ENCODE measurements at regions not wholly inside any gene's neighbourhood (a gene's known extent, or its start where the extent isn't known, plus 50 kb on each side); places are given as distances from the start of the nearest gene placed in this dataset.

- no peak for DNase-seq
- Mint-ChIP-seq H3K27me3 (ENCODE audit: low read depth) (no peaks in the 10 kb centered on the region), H3K36me3 (ENCODE audit: low read depth) (peaks cover 39% of the 10 kb centered on the region), H3K9me3 (ENCODE audit: insufficient read depth) (no peaks in the 10 kb centered on the region), H3K4me1 (ENCODE audit: low read depth) (peaks cover 69% of the 10 kb centered on the region), H3K27ac (peak overlapping the region; percentile 99), H3K4me3 (peak overlapping the region; percentile 68)
- no peak for ATAC-seq
- ChIA-PET POLR2A (no interaction called here), CTCF (interaction anchor here (1.3 to 2.5 kb wide), 3 partner anchors 14 to 69 kb away, joined by 3 to 7 read pairs (median 6); no protein-coding TSS in a partner anchor)
Observed at GRCh38 chr3:59450437-59450836, 400.6 kb upstream of the CFAP20DC start.

GRCh38 chr3:59446775-59447465 is 397.1 kb upstream of the CFAP20DC start:
- peak overlapping the region; percentile 48 for H3K27ac Mint-ChIP-seq
- ATAC-seq (no peak), DNase-seq (no peak)
- H3K4me3 Mint-ChIP-seq = no peak overlapping the region
- H3K9me3 Mint-ChIP-seq (ENCODE audit: insufficient read depth) = no peaks in the 10 kb centered on the region
- no peaks in the 10 kb centered on the region for H3K27me3 Mint-ChIP-seq (ENCODE audit: low read depth)
- peaks cover 73% of the 10 kb centered on the region for H3K4me1 Mint-ChIP-seq (ENCODE audit: low read depth)
- H3K36me3 Mint-ChIP-seq (ENCODE audit: low read depth) = peaks cover 27% of the 10 kb centered on the region
- ChIA-PET POLR2A (no interaction called here), CTCF (no interaction called here)

- no peak overlapping the region for H3K27ac Mint-ChIP-seq
- no peaks in the 10 kb centered on the region for H3K9me3 Mint-ChIP-seq (ENCODE audit: insufficient read depth)
- H3K36me3 Mint-ChIP-seq (ENCODE audit: low read depth) = peaks cover 9% of the 10 kb centered on the region
- CTCF ChIA-PET = interaction anchor here (1.1 to 2.1 kb wide), 5 partner anchors 12 to 131 kb away, joined by 3 to 10 read pairs (median 6); no protein-coding TSS in a partner anchor
- no peak for DNase-seq
- peaks cover 50% of the 10 kb centered on the region for H3K4me1 Mint-ChIP-seq (ENCODE audit: low read depth)
- POLR2A ChIA-PET = interaction anchor here (0.8 to 1.2 kb wide), 2 partner anchors 12 to 60 kb away, joined by 3 read pairs; no protein-coding TSS in a partner anchor
- H3K4me3 Mint-ChIP-seq = no peak overlapping the region
- ATAC-seq = no peak
- H3K27me3 Mint-ChIP-seq (ENCODE audit: low read depth) = no peaks in the 10 kb centered on the region
Observed at GRCh38 chr3:59444676-59445075, 394.9 kb upstream of the CFAP20DC start.

GRCh38 chr3:59444294-59444671 is 394.5 kb upstream of the CFAP20DC start:
- Mint-ChIP-seq H3K4me1 (ENCODE audit: low read depth) (peaks cover 46% of the 10 kb centered on the region), H3K27me3 (ENCODE audit: low read depth) (no peaks in the 10 kb centered on the region), H3K27ac (peak overlapping the region; percentile 85), H3K9me3 (ENCODE audit: insufficient read depth) (no peaks in the 10 kb centered on the region), H3K36me3 (ENCODE audit: low read depth) (peaks cover 9% of the 10 kb centered on the region), H3K4me3 (peak overlapping the region; percentile 53)
- ATAC-seq = peak; percentile 68
- POLR2A ChIA-PET = interaction anchor here (0.8 to 1.2 kb wide), 4 partner anchors 9 to 60 kb away, joined by 3 read pairs; no protein-coding TSS in a partner anchor
- CTCF ChIA-PET = interaction anchor here (1.1 to 2.1 kb wide), 5 partner anchors 12 to 413 kb away, joined by 3 to 10 read pairs (median 4); no protein-coding TSS in a partner anchor
- peak; percentile 36 for DNase-seq

- H3K27me3 Mint-ChIP-seq (ENCODE audit: low read depth) = no peaks in the 10 kb centered on the region
- H3K4me3 Mint-ChIP-seq = peak overlapping the region; percentile 53
- CTCF ChIA-PET = interaction anchor here (1.1 to 2.1 kb wide), 6 partner anchors 13 to 414 kb away, joined by 3 to 10 read pairs (median 5); no protein-coding TSS in a partner anchor
- ATAC-seq (peak; percentile 66), DNase-seq (no peak)
- H3K36me3 Mint-ChIP-seq (ENCODE audit: low read depth) = peaks cover 6% of the 10 kb centered on the region
- POLR2A ChIA-PET = interaction anchor here (0.9 to 1.2 kb wide), 3 partner anchors 8 to 18 kb away, joined by 3 read pairs; no protein-coding TSS in a partner anchor
- H3K9me3 Mint-ChIP-seq (ENCODE audit: insufficient read depth) = no peaks in the 10 kb centered on the region
- peak overlapping the region; percentile 85 for H3K27ac Mint-ChIP-seq
- H3K4me1 Mint-ChIP-seq (ENCODE audit: low read depth) = peaks cover 44% of the 10 kb centered on the region
Observed at GRCh38 chr3:59443618-59444293, 393.9 kb upstream of the CFAP20DC start.

GRCh38 chr3:59442046-59442445 is 392.2 kb upstream of the CFAP20DC start:
- ATAC-seq (no peak), DNase-seq (no peak)
- Mint-ChIP-seq H3K4me1 (ENCODE audit: low read depth) (peaks cover 37% of the 10 kb centered on the region), H3K27me3 (ENCODE audit: low read depth) (no peaks in the 10 kb centered on the region), H3K4me3 (no peak overlapping the region), H3K27ac (no peak overlapping the region), H3K9me3 (ENCODE audit: insufficient read depth) (no peaks in the 10 kb centered on the region), H3K36me3 (ENCODE audit: low read depth) (peaks cover 4% of the 10 kb centered on the region)
- ChIA-PET POLR2A (no interaction called here), CTCF (no interaction called here)

- H3K27me3 Mint-ChIP-seq (ENCODE audit: low read depth) = no peaks in the 10 kb centered on the region
- no peak overlapping the region for H3K27ac Mint-ChIP-seq
- peaks cover 34% of the 10 kb centered on the region for H3K4me1 Mint-ChIP-seq (ENCODE audit: low read depth)
- CTCF ChIA-PET = interaction anchor here (0.6 to 1.3 kb wide), 4 partner anchors 8 to 417 kb away, joined by 3 to 4 read pairs (median 4); no protein-coding TSS in a partner anchor
- H3K4me3 Mint-ChIP-seq = no peak overlapping the region
- POLR2A ChIA-PET = no interaction called here
- peaks cover 3% of the 10 kb centered on the region for H3K36me3 Mint-ChIP-seq (ENCODE audit: low read depth)
- H3K9me3 Mint-ChIP-seq (ENCODE audit: insufficient read depth) = peaks cover 3% of the 10 kb centered on the region
- ATAC-seq = no peak
- DNase-seq = no peak
Observed at GRCh38 chr3:59440285-59441028, 390.6 kb upstream of the CFAP20DC start.

- Mint-ChIP-seq H3K36me3 (ENCODE audit: low read depth) (peaks cover 3% of the 10 kb centered on the region), H3K27ac (no peak overlapping the region), H3K27me3 (ENCODE audit: low read depth) (no peaks in the 10 kb centered on the region), H3K4me3 (no peak overlapping the region), H3K4me1 (ENCODE audit: low read depth) (peaks cover 14% of the 10 kb centered on the region), H3K9me3 (ENCODE audit: insufficient read depth) (peaks cover 15% of the 10 kb centered on the region)
- ChIA-PET CTCF (no interaction called here), POLR2A (no interaction called here)
- DNase-seq (no peak), ATAC-seq (no peak)
Observed at GRCh38 chr3:59438492-59438891, 388.7 kb upstream of the CFAP20DC start.

GRCh38 chr3:59436164-59436958 is 386.5 kb upstream of the CFAP20DC start:
- H3K9me3 Mint-ChIP-seq (ENCODE audit: insufficient read depth) = peaks cover 22% of the 10 kb centered on the region
- H3K4me1 Mint-ChIP-seq (ENCODE audit: low read depth) = peaks cover 10% of the 10 kb centered on the region
- H3K27ac Mint-ChIP-seq = peak overlapping the region; percentile 40
- ChIA-PET CTCF (interaction anchor here (1.3 to 1.6 kb wide), 4 partner anchors 9 to 15 kb away, joined by 3 to 6 read pairs (median 4); no protein-coding TSS in a partner anchor), POLR2A (interaction anchor here (1.0 kb wide), 1 partner anchor 8 kb away, joined by 3 read pairs; no protein-coding TSS in a partner anchor)
- no peak overlapping the region for H3K4me3 Mint-ChIP-seq
- ATAC-seq (no peak), DNase-seq (no peak)
- H3K36me3 Mint-ChIP-seq (ENCODE audit: low read depth) = peaks cover 3% of the 10 kb centered on the region
- H3K27me3 Mint-ChIP-seq (ENCODE audit: low read depth) = no peaks in the 10 kb centered on the region

- ATAC-seq (no peak), DNase-seq (no peak)
- H3K36me3 Mint-ChIP-seq (ENCODE audit: low read depth) = peaks cover 3% of the 10 kb centered on the region
- H3K4me3 Mint-ChIP-seq = no peak overlapping the region
- peaks cover 22% of the 10 kb centered on the region for H3K9me3 Mint-ChIP-seq (ENCODE audit: insufficient read depth)
- POLR2A ChIA-PET = no interaction called here
- CTCF ChIA-PET = no interaction called here
- no peak overlapping the region for H3K27ac Mint-ChIP-seq
- peaks cover 10% of the 10 kb centered on the region for H3K4me1 Mint-ChIP-seq (ENCODE audit: low read depth)
- no peaks in the 10 kb centered on the region for H3K27me3 Mint-ChIP-seq (ENCODE audit: low read depth)
Observed at GRCh38 chr3:59433546-59433945, 383.7 kb upstream of the CFAP20DC start.

GRCh38 chr3:59432665-59433064 is 382.8 kb upstream of the CFAP20DC start:
- ATAC-seq = no peak
- DNase-seq = no peak
- CTCF ChIA-PET = no interaction called here
- peaks cover 3% of the 10 kb centered on the region for H3K36me3 Mint-ChIP-seq (ENCODE audit: low read depth)
- H3K27ac Mint-ChIP-seq = no peak overlapping the region
- H3K4me3 Mint-ChIP-seq = no peak overlapping the region
- H3K9me3 Mint-ChIP-seq (ENCODE audit: insufficient read depth) = peaks cover 22% of the 10 kb centered on the region
- POLR2A ChIA-PET = no interaction called here
- no peaks in the 10 kb centered on the region for H3K27me3 Mint-ChIP-seq (ENCODE audit: low read depth)
- H3K4me1 Mint-ChIP-seq (ENCODE audit: low read depth) = peaks cover 16% of the 10 kb centered on the region

All from activated CD8-positive, alpha-beta T cell treated with anti-CD3 and anti-CD28 coated beads, Interleukin-2, amount 10 ng/mL, durations not matched to agents 7 days and 5 days (primary cell).